Urothelium cell line (cell line): ENCODE measurements at regions not wholly inside any gene's neighbourhood (a gene's known extent, or its start where the extent isn't known, plus 50 kb on each side); places are given as distances from the start of the nearest gene placed in this dataset.
"Not testable (repeated sequence)": the region's sequence is repeated elsewhere in the genome, so short reads cannot be mapped to it uniquely, and the experiment has no call there.

Experiments
- DNase-seq: peaks from one replicate; pipeline ENCODE4 v3.0.0; 2011; ENCODE audit warnings: low spot score, mixed read lengths
- FAIRE-seq: peaks from 2 replicates; lab custom pipeline; 2011; peaks lifted over from hg19 to GRCh38; lab: Jason Lieb, UNC

DNA sequence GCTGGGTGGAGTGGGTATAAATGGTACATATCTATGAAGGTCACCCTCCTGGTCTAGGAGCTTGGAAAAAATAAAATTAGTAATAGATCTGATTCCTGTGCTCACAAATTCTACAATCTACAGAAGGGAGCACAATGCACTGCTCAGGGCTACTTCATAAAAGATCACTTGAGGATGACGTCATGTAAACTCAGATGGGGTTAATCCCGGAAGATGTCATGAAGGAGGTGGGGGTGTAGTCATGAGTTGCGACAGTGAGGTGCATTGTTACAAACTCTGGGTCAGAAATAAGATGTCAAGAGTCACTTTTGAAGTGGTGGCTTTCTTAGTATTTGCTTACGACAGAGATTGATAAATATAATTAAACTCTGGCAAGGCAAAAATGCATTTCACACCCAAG, 68.2 kb downstream of the LHX9 start:
- FAIRE-seq = no peak

DNA sequence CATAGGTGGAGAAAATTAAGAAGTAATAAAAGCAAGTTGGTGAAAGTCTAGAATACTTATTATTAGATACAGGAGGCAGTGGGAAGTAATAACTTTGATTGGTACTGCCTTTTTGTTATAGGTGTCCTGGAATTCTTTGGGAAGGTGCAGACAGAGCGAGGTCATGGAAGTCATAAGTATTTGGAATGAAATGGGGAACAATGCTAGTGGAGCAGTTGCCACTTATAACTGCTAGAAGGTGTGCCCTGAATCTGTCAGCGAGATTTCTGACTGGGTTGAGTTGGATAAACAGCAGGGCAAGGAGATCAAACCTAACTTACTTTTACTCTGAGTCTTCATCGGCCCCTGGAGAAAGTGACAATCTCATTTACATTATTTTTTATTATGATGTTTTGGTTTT, 69.6 kb downstream of the LHX9 start:
- FAIRE-seq (no peak), DNase-seq (no peak)

More for the DNA sequence above, 68.2 kb downstream of the LHX9 start:
- DNase-seq = no peak

DNA sequence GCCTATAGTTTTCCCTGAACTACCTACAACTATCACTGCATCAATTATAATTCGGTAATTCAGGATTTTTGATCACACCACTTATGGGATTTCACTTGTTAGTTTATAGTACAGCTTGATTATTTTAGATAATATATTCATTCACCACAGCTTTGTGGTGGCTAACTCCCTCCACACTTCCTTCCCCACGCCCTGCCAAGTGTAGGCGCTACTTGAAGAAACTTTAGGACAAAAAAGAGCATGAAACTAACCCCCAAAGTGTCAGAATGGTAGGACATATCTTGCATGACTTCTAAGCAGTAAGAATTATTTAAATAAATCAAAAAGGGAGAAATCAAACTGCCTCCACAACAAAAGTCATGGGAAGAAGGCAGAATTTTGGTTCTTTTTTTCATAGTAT, 70.1 kb downstream of the LHX9 start:
- no peak for FAIRE-seq
- DNase-seq = no peak

DNA sequence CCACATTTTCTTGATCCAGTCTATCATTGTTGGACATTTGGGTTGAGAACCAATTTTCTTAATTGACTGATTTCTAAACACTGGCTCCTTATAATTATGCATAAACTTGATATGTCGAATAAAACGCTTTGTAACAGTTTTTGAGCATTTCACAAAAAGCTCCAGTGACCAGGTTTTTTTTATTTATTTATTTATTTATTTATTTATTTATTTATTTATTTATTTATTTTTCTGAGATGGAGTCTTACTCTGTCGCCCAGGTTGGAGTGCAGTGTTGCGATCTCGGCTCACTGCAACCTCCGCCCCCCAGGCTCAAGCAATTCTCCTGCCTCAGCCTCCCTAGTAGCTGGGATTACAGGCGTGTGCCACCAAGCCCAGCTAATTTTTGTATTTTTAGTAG, 71.4 kb downstream of the LHX9 start:
- DNase-seq, FAIRE-seq: not testable (repeated sequence)

DNA sequence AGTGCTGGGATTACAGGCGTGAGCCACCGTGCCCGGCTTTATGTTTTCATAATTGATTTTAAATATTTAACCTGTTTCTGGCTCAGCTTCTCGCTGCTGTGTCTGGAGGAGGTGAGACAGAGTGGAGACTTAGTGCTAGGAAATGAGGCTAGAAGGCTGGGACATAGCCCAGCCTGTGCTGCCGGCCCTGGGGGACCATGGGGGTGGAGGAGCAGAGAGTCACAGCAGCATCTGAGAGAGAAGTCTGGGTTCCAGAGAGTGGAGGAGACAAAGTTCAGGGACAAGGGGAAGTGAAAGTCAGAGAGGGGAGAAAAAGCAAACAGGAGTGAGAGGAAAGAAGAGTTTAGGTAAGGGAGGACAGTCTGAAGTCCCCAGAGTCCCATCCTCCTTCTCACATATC, 71.9 kb downstream of the LHX9 start:
- no peak for FAIRE-seq
- DNase-seq = no peak

DNA sequence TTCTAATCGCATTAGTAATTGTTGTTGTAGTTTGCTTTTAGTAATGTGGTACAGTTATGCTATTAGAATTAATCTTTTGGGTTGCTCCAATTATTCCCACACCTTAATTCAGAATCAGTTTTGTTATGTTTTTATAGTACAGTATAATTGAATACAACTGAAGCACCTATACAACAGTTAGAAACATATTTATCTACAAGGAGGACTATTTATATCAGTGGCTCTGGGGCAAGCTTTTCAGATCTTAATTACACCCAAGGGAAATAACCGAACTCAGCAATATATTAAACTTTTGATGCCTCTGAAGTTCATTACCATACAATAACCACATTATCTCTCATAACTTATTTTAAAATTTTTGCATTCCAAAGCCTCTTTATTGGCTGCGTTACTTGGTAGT, 74.4 kb downstream of the LHX9 start:
- FAIRE-seq (no peak), DNase-seq (no peak)

DNA sequence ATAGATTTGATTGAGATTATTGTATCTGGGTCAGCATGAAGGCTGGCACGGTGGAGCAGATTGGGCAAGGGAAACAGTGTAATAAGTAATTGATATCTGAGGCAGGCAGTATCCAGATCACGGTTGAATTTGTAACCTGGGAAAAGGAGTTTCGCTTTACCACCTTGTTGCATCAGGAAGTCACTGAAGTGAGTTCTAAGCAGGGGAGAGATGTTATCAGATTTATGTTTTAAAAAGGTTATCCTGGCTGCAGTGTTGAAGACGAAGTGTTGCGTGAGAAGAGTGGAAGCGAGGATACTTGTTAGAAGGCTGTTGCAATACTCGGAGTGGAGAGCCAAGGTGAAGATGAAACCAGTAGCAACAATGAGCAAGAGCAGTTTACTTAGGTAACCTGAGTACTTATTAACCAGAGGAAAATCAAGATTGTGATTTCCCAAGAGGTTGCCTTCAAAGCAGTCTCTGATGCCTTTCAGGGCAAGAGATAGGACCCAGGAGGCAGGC, 77.8 kb downstream of the LHX9 start:
- DNase-seq = no peak
- no peak for FAIRE-seq

DNA sequence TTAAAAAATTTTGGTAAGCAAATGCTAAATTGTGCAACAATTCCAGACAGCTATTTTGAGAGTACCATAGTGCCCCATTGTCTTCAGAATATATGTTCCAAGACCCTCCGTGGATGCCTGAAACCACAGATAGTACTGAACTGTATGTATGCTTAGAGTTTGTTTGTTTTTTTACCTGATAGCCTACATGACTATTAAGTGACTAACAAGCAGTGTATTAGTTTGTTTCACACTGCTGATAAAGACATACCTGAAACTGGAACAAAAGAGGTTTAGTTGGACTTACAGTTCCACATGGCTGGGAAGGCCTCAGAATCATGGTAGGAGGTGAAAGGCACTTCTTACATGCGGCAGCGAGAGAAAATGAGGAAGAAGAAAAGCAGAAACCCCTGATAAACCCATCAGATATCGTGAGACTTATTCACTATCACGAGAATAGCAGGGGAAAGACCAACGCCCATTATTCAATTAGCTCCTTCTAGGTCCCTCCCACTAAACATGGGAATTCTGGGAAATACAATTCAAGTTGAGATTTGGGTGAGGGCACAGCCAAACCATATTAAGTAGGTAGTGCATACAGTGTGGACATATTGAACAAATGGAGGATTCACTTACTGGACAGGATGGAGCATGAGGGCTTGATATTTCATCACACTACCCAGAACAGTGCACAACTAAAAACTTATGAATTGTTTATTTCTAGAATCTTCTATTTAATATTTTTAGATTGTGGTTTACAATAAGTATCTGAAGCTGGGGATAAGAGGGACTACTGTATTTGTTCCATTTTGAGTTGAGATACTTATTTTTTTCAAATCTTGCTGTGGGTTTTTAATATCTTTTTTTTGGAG, 78.5 kb downstream of the LHX9 start:
- DNase-seq (no peak), FAIRE-seq (no peak)

DNA sequence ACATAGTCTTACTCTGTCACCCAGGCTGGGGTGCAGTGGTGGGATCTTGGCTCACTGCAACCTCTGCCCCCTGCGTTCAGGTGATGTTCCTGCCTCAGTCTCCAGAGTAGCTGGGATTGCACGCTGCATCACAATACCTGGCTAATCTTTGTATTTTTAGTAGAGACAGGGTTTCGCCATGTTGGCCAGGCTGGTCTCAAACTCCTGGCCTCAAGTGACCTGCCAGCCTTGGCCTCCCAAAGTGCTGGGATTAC, 79.0 kb downstream of the LHX9 start:
- not testable (repeated sequence) for FAIRE-seq, DNase-seq

DNA sequence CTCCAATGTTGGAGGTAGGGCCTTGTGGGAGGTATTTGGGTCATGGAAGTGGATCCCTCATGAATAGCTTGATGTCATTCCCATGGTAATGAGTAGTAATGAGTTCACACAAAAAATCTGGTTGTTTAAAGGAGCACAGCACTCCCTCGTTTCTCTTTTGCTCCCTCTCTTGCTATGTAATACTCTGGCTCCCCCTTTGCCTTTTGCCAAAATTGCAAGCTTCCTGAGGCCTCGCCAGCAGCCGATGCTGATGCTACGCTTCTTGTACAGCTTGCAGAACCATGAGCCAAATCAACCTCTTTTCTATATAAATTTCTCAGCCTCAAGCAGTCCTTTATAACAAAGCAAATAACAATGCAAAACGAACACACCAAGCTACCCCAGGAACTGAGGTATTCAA, 80.9 kb downstream of the LHX9 start:
- DNase-seq = no peak
- no peak for FAIRE-seq

DNA sequence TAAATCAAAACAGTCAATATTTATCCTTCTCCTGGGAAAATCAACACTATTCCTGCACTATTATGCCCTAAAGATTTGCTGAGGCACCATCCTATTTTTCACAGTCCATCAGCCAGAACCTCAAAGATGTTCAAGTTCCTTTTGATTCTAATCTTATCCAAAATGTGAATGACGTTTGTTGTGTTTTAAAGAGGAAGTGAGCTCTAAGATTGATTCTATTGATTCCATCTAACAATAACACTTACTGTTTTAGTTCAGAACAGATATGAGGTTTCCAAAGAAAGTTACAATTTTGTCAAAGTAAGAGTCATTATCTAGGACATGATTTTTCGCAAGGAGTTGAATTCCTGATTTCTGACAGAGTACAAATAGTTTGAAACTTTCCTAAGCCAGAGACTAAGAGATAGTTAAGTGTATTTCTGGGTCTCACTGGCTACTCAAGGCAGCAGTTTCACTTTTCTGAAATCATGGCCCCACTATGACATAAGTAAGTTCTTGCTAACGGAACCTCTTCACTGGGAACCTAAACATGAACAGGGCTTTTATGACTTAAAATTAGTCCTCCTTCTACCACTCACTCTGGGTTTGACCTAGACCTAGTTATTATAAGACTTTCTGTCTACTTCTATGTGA, 84.7 kb downstream of the LHX9 start:
- no peak for FAIRE-seq
- DNase-seq = no peak

DNA sequence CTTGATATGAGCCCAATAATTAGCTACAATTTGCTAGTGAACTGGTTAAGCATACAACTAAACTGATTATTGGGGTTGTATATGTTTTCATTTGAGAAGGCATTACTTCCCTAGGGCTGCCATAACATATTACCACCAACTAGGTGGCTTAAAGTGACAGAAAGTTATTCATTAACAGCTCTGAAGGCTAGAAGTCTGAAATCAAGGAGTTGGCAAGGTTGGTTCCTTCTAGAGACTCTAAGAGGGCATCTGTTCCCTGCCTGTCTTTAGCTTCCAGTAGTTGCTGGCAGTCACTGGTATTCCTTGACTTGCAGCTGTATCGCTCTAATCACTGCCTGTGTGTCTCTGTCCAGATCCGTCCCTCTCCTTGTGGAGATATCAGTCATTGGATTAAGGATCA, 86.3 kb downstream of the LHX9 start:
- DNase-seq (no peak), FAIRE-seq (no peak)

DNA sequence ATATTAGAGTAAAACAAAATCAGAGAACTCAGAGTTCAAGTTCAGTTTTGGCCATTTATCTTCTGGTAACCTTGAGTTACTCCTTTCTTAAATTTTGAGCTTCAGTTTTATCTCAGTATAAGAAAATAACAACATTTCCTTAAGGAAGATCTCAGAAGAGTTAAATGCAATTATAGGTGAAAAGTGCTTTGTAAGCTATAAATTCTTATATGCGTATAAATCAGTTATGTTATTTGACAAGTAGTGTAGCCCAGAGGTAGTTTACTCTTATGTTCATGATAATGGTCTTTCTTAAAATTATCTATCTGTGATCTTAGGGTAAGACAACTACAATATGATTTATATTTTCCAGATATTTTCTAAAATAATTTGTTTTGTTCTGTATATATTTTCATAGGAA, 89.8 kb downstream of the LHX9 start:
- no peak for FAIRE-seq
- no peak for DNase-seq

DNA sequence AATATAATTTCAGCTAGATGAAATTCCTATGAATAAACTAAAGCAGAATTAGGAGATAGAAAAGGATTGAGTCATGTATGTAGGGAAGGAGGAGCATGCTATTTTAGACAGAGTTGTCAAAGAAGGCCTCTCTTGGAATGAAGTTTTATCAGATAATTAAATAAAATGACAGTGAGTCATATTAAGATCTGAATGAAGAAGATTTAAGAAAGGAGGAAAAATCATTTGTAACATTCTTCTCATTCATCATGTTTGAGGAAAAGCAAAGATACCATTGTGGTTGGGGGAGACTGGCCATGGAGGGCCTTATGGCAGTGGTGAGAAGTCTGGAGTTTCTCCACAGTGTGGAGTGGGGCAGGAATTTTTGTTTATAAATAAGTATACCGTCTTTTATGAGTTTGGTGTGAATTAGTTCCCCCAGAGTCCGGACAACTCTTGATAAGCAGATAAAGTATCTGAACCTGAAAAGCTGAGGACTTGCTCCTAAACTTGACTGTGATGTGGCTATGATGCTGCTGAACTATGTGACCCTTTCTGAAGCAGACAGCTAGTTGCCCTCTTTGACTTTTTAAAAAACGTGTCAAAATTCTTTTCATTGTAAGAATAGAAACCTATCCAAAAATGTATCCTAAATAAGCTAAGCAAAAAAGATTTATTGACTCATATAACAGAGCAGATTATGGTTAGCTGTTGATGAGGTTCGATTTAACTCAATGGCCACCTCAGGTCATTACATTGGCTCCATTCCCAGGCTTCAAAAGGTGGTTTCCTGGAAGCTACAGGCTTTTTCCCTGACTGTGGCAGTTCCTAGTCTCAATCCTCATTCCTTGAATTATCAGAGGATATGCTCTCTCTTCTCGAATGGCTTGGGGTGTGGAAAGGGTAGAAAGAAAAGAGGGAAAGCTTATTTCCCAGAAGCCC, 90.8 kb downstream of the LHX9 start:
- no peak for FAIRE-seq

DNA sequence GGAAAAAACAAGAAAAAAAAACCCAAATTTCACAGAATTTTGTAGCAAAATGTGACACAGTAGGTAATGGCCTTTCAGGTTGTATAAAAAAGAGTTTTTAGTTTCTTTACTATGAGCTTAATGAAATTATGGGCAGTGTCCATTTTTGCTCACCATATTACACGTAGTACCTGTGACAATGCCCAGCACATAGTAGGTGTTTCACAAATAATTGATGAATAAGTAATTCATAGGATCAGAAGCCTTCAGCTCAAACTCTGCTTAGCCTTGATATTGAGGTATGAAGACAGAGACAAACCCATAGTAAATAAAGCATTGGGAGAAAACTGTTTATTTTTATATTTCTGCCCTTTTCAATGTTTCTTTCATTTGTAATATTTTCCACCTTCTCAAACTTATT, 97.2 kb downstream of the LHX9 start:
- FAIRE-seq (no peak), DNase-seq (no peak)

More for the DNA sequence above, 90.8 kb downstream of the LHX9 start:
- DNase-seq = no peak

DNA sequence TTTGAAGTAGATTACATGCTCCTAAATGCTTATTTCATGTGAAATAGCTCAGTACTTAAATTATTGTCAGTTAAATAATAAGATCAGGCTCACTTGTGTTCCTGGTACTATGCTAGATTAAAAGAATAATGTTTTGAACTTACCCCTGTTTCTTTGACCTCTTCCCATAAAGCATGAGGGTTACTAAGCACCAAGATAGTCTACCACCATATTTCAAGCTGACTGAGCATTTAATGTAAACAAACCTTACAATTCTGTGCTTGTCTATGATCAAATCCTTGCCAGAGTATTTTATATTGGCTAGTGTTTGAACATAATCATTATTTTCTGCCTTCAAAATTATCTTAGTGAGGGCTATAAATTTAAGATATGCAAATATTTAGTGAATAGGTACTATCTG, 98.1 kb downstream of the LHX9 start:
- no peak for DNase-seq
- FAIRE-seq = no peak

DNA sequence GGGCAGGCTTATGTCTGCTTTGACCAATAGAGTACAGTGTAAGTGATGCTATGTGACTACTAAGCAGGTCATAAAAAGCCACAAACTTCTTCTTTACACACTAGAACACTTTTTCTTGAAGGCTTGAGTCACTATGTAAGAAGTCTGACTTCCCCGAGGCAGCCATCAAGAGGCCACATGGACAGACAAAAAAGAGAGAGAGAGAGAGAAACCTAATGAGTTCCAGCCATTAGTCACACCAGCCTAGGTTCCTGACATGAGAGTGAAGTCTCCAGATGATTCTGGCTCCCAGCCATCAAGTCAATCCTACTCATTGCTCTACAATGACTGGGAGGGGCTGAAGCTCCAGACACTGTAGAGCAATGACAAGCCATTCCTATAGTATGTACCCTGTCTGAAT, 101.4 kb downstream of the LHX9 start:
- FAIRE-seq (no peak), DNase-seq (peak; percentile 68)

DNA sequence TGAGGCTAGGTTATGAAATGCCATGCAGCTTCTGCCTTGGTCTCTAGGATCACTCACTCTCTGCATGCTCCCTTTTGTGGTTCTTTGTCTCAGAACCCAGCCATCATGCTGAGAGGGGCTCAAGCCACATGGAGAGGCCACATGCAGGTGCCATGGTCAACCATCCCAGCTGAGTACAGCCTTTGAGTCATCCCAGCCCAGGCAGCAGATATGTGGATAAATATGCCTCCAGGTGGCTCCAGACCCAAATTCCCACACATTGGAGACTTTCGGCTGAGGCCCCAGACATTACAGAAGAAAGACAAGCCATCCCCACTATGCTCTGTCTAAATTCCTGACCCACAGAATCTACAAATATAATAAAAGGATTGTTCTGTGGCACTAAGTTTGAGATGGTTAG, 102.0 kb downstream of the LHX9 start:
- FAIRE-seq (no peak), DNase-seq (peak; percentile 13)

DNA sequence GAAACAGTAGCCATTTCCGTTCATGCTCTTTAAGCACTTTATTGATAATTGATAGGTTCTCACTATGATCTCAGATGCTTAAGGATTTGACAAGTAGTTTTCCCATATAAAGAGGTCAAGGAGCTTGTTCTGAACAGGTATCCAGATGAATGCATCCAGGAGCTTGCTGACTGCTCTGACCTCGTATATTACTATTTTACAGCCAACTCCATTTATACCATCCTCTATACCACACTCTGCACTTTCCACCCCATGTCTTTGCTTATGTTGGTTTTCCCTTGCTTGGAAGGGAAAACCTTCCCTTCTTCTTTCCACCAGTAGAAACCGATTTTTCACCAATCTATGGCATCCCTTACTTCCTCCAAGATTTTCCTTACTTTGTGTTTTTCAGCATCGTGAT, 107.2 kb downstream of the LHX9 start:
- FAIRE-seq = no peak
- no peak for DNase-seq

DNA sequence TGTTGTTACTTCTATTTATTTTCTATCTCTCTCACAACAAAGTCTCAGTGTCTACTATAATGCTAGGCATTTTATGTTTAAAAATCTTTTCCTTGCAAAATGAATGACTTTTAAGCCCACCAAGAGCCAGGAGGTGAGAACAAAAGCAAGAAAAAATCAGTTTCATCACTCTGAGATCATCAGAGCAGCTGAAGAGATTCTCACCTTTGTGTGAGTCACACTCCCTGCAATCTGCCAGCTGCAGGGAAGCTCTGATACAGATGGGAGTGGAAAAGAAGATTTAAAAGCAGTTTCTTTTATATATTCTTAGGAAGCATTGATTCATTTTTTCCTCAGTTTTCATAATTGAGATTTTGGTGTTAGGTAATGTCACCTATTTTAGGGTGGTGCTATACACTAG, 107.6 kb downstream of the LHX9 start:
- DNase-seq (peak; percentile 38), FAIRE-seq (no peak)

DNA sequence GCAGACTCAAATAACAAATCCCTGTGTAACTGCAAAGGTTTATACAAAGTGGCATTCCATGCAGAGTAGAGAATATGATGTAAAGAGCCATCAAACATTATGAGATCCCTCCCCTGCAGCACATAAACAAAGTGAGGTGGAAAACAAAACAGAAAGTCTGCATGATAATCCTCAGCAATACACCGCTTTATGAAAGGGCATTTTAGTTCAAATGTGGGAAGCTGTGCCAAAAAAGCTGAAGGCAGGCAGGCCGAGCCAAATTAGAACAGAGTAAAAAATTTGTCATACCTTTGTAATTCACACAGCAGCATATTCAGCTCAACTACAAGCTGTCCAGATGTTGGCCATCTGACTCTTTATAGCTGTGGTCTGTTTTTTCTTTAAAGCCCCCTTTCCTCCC, 113.5 kb downstream of the LHX9 start:
- DNase-seq (no peak), FAIRE-seq (no peak)

DNA sequence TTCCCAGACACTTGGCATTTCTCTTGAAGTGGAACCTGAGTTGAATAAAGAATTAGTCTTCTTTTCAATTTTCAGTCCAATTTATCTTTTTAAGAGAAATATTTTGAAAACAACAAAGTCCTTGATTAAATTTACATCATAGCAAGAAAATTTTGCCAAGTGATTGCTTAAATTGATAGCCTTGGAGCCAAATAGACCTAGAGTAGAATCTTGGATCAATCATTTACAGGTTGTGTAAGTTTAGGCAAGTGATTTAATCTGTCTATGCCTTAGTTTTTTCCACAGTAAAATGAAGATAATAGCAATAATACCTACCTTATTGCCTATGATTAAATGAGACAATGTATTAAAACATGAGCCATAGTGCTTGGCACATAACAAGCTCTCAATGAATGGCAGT, 113.9 kb downstream of the LHX9 start:
- FAIRE-seq = no peak
- no peak for DNase-seq
